OCI-LY1 (cell line): ENCODE measurements at regions not wholly inside any gene's neighbourhood (a gene's known extent, or its start where the extent isn't known, plus 50 kb on each side); places are given as distances from the start of the nearest gene placed in this dataset.

Experiments
- H2AFZ ChIP-seq: fragments of 200-600 bp; sonication (generic), shearing (Covaris generic); 2 replicates; pipeline ENCODE4 v1.6.0; 2014; ENCODE audit warnings: antibody characterized with exemption, mild to moderate bottlenecking, low read length
- H3F3A ChIP-seq: fragments of 200-600 bp; sonication (generic), shearing (Covaris generic); 2 replicates; pipeline ENCODE4 v1.6.0; 2014; ENCODE audit warnings: mild to moderate bottlenecking, antibody characterized with exemption, low read length, moderate library complexity; ENCODE audit not compliant: insufficient read depth
- H3K27ac ChIP-seq: fragments of 200-600 bp; sonication (generic); 2 replicates; pipeline ENCODE4 v1.5.1; 2014; ENCODE audit warnings: low read length, mixed run types, mild to moderate bottlenecking, low read depth; ENCODE audit not compliant: poor library complexity, severe bottlenecking
- H3K27me3 ChIP-seq: fragments of 200-600 bp; sonication (generic); 2 replicates; pipeline ENCODE4 v1.6.0; 2014; ENCODE audit warnings: antibody characterized with exemption, mild to moderate bottlenecking, low read length, moderate library complexity; ENCODE audit not compliant: insufficient read depth
- H3K36me3 ChIP-seq: fragments of 200-600 bp; sonication (generic); 2 replicates; pipeline ENCODE4 v1.6.1; 2014; ENCODE audit warnings: mild to moderate bottlenecking, antibody characterized with exemption, low read length, moderate library complexity, mixed read lengths; ENCODE audit not compliant: insufficient read depth
- H3K4me1 ChIP-seq: fragments of 200-600 bp; sonication (generic); 2 replicates; pipeline ENCODE4 v1.5.1; 2014; ENCODE audit warnings: mild to moderate bottlenecking, low read length, moderate library complexity; ENCODE audit not compliant: insufficient read depth, severe bottlenecking
- H3K4me2 ChIP-seq: fragments of 200-600 bp; sonication (generic), shearing (Covaris generic); 2 replicates; pipeline ENCODE4 v1.6.1; 2014; ENCODE audit warnings: low read length
- H3K4me3 ChIP-seq: fragments of 200-600 bp; sonication (generic); 2 replicates; pipeline ENCODE4 v1.5.1; 2014; ENCODE audit warnings: low read length, low read depth, mild to moderate bottlenecking, mixed read lengths; ENCODE audit not compliant: poor library complexity, severe bottlenecking
- H3K79me2 ChIP-seq: fragments of 200-600 bp; shearing (Covaris generic); 2 replicates; pipeline ENCODE4 v1.6.1; 2016; ENCODE audit warnings: mixed run types, low read length, mixed read lengths; ENCODE audit not compliant: insufficient read depth
- H3K9ac ChIP-seq: fragments of 200-600 bp; sonication (generic), shearing (Covaris generic); 2 replicates; pipeline ENCODE4 v1.6.1; 2014; ENCODE audit warnings: mild to moderate bottlenecking, low read length, mixed read lengths
- H3K9me2 ChIP-seq: fragments of 200-600 bp; sonication (generic), shearing (Covaris generic); 2 replicates; pipeline ENCODE4 v1.6.1; 2014; ENCODE audit warnings: low read depth, mild to moderate bottlenecking, low read length, mixed read lengths
- H3K9me3 ChIP-seq: fragments of 200-600 bp; shearing (Covaris generic); 2 replicates; pipeline ENCODE4 v1.6.1; 2014; ENCODE audit warnings: low read length, mixed read lengths
- H4K20me1 ChIP-seq: fragments of 200-600 bp; sonication (generic), shearing (Covaris generic); 2 replicates; pipeline ENCODE4 v1.6.0; 2016; ENCODE audit warnings: mild to moderate bottlenecking, low read length; ENCODE audit not compliant: insufficient read depth
- EZH2 ChIP-seq: fragments of 200-600 bp; sonication (generic), shearing (Covaris generic); IDR thresholded peaks from 2 replicates; pipeline ENCODE4 v1.8.0; 2017; ENCODE audit warnings: borderline replicate concordance, mixed run types, mild to moderate bottlenecking, antibody characterized with exemption, low read length, moderate library complexity, mixed read lengths
- TF ChIP-seq, protein P1 (sequence below): fragments of 200-600 bp; sonication (generic), shearing (Covaris generic); IDR thresholded peaks from 2 replicates; pipeline ENCODE4 v1.5.1; 2017; ENCODE audit warnings: mild to moderate bottlenecking, antibody characterized with exemption, low read length, moderate library complexity, mixed read lengths

- Histone ChIP-seq H2AFZ (no peak overlapping the region), H4K20me1 (no peaks in the 10 kb centered on the region), H3K36me3 (no peaks in the 10 kb centered on the region), H3K9me2 (no peaks in the 10 kb centered on the region), H3K79me2 (no peaks in the 10 kb centered on the region), H3K9me3 (no peaks in the 10 kb centered on the region), H3K4me2 (no peak overlapping the region), H3K9ac (no peak overlapping the region), H3F3A (no peaks in the 10 kb centered on the region), H3K4me3 (no peak overlapping the region), H3K4me1 (no peaks in the 10 kb centered on the region), H3K27me3 (no peaks in the 10 kb centered on the region), H3K27ac (no peak overlapping the region)
- no peak for TF ChIP-seq EZH2
- TF ChIP-seq, protein P1, sequence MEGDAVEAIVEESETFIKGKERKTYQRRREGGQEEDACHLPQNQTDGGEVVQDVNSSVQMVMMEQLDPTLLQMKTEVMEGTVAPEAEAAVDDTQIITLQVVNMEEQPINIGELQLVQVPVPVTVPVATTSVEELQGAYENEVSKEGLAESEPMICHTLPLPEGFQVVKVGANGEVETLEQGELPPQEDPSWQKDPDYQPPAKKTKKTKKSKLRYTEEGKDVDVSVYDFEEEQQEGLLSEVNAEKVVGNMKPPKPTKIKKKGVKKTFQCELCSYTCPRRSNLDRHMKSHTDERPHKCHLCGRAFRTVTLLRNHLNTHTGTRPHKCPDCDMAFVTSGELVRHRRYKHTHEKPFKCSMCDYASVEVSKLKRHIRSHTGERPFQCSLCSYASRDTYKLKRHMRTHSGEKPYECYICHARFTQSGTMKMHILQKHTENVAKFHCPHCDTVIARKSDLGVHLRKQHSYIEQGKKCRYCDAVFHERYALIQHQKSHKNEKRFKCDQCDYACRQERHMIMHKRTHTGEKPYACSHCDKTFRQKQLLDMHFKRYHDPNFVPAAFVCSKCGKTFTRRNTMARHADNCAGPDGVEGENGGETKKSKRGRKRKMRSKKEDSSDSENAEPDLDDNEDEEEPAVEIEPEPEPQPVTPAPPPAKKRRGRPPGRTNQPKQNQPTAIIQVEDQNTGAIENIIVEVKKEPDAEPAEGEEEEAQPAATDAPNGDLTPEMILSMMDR, result no peak
Observed at GRCh38 chr16:79847101-79847500, 246.6 kb upstream of the MAF start.

DNA sequence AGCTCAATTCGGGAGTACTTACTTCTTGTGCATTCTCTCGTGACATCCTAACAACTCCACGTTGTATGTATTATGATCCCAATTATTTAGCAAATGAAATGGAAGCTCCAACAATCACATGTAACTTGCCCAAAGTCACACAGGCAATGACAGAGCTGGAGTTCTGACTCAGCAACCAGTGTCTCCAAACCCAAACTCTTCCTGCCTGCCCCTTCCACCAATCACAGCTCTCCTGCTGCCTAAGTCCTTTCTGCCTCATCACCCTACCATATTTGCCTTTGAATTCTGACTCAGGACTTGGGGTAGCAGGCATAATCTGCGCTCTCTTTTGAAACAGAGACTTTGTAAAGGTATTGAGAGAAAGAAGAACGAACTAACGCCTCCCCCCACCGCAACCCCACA, 245.2 kb upstream of the MAF start:
- no peak overlapping the region for H2AFZ ChIP-seq
- H3K36me3 ChIP-seq, result no peaks in the 10 kb centered on the region
- no peak overlapping the region for H3K4me2 ChIP-seq
- no peaks in the 10 kb centered on the region for H3K27me3 ChIP-seq
- no peak overlapping the region for H3K27ac ChIP-seq
- H3K9me2 ChIP-seq, result no peaks in the 10 kb centered on the region
- no peaks in the 10 kb centered on the region for H3K79me2 ChIP-seq
- no peak overlapping the region for H3K4me3 ChIP-seq
- no peaks in the 10 kb centered on the region for H3K4me1 ChIP-seq
- H3K9ac ChIP-seq, result no peak overlapping the region
- TF ChIP-seq, protein P1, result no peak
- no peak for TF ChIP-seq EZH2
- no peaks in the 10 kb centered on the region for H3K9me3 ChIP-seq
- no peaks in the 10 kb centered on the region for H3F3A ChIP-seq
- no peaks in the 10 kb centered on the region for H4K20me1 ChIP-seq

GRCh38 chr16:79845033-79845733, 244.6 kb upstream of the MAF start:
- no peak overlapping the region for H3K4me3 ChIP-seq
- H3K4me2 ChIP-seq, result no peak overlapping the region
- no peaks in the 10 kb centered on the region for H3K4me1 ChIP-seq
- H4K20me1 ChIP-seq, result no peaks in the 10 kb centered on the region
- H3K9ac ChIP-seq, result no peak overlapping the region
- no peak overlapping the region for H3K27ac ChIP-seq
- H3F3A ChIP-seq, result no peaks in the 10 kb centered on the region
- no peaks in the 10 kb centered on the region for H3K9me2 ChIP-seq
- no peaks in the 10 kb centered on the region for H3K9me3 ChIP-seq
- H3K27me3 ChIP-seq, result no peaks in the 10 kb centered on the region
- no peak for TF ChIP-seq EZH2
- TF ChIP-seq, protein P1, result no peak
- H2AFZ ChIP-seq, result no peak overlapping the region
- H3K36me3 ChIP-seq, result no peaks in the 10 kb centered on the region
- no peaks in the 10 kb centered on the region for H3K79me2 ChIP-seq
